IMR-90 (cell line): ENCODE measurements at regions not wholly inside any gene's neighbourhood (a gene's known extent, or its start where the extent isn't known, plus 50 kb on each side); places are given as distances from the start of the nearest gene placed in this dataset.

Experiments used
- ATAC-seq: fragments of 200-7000 bp; cut with Tn5 transposase; 2 replicates; pipeline ENCODE4 v1.9.1; 2020; ENCODE audit warnings: low read depth, mild to moderate bottlenecking, moderate library complexity
- BruUV-seq: library from RNA; stranded (reverse); fragments of 400-500 nt; replicated peaks from 2 replicates; lab custom pipeline; 2021; lab: Mats Ljungman, UMichigan
- CTCF ChIA-PET: fragments of 300-600 bp; formaldehyde crosslinking; extraction: SDS; loops from one replicate; lab custom pipeline; 2021; ENCODE audit warnings: antibody characterized with exemption; lab: Yijun Ruan, JAX
- POLR2A ChIA-PET: fragments of 300-600 bp; sonication (Branson Sonifier 250); formaldehyde crosslinking; loops from one replicate; lab custom pipeline; 2022; ENCODE audit warnings: antibody characterized with exemption; ENCODE audit not compliant: unreplicated experiment; lab: Charles Lee
- DNase-seq: peaks from one replicate; pipeline ENCODE4 v3.0.0; 2013
- H2AFZ ChIP-seq: replicated peaks from 2 replicates; pipeline ENCODE3; 2013; ENCODE audit warnings: low read length, mild to moderate bottlenecking; ENCODE audit not compliant: poor library complexity
- H2AK5ac ChIP-seq: 2 replicates; pipeline ENCODE4 v1.6.1; 2013; ENCODE audit warnings: low read depth, low read length, inconsistent platforms
- H2AK9ac ChIP-seq: replicated peaks from 2 replicates; pipeline ENCODE3; 2013; ENCODE audit warnings: mild to moderate bottlenecking, low read depth, low read length, moderate library complexity; ENCODE audit not compliant: poor library complexity
- H2BK120ac ChIP-seq: 2 replicates; pipeline ENCODE4 v1.6.1; 2013; ENCODE audit warnings: low read depth, low read length, inconsistent platforms
- H2BK15ac ChIP-seq: 3 replicates; pipeline ENCODE4 v1.6.1; 2013; ENCODE audit warnings: low read depth, low read length, inconsistent platforms
- H2BK20ac ChIP-seq: 2 replicates; pipeline ENCODE4 v1.6.1; 2013; ENCODE audit warnings: low read depth, mild to moderate bottlenecking, inconsistent platforms, low read length, moderate library complexity
- H2BK5ac ChIP-seq: 2 replicates; pipeline ENCODE4 v1.6.1; 2013; ENCODE audit warnings: mild to moderate bottlenecking, low read depth, low read length, inconsistent platforms; ENCODE audit not compliant: poor library complexity, severe bottlenecking
- H3K14ac ChIP-seq: replicated peaks from 2 replicates; pipeline ENCODE4 v1.6.1; 2013; ENCODE audit warnings: low read depth, low read length, inconsistent platforms
- H3K18ac ChIP-seq: 2 replicates; pipeline ENCODE4 v1.6.1; 2013; ENCODE audit warnings: low read depth, low read length, control low read depth
- H3K23ac ChIP-seq: 2 replicates; pipeline ENCODE4 v1.6.1; 2013; ENCODE audit warnings: low read depth, low read length, inconsistent platforms
- H3K27ac ChIP-seq: 2 replicates; pipeline ENCODE4 v1.5.1; 2013; ENCODE audit warnings: mild to moderate bottlenecking, control low read depth, low read length; ENCODE audit not compliant: insufficient read depth
- H3K27me3 ChIP-seq: 2 replicates; pipeline ENCODE4 v1.6.1; 2013; ENCODE audit warnings: low read length; ENCODE audit not compliant: control insufficient read depth, insufficient read depth
- H3K36me3 ChIP-seq: 2 replicates; pipeline ENCODE4 v1.6.1; 2013; ENCODE audit warnings: low read length, mixed read lengths; ENCODE audit not compliant: control insufficient read depth, insufficient read depth
- H3K4ac ChIP-seq: 2 replicates; pipeline ENCODE4 v1.6.1; 2013; ENCODE audit warnings: low read depth, low read length, inconsistent platforms
- H3K4me1 ChIP-seq: 2 replicates; pipeline ENCODE4 v1.6.1; 2013; ENCODE audit warnings: low read length, mixed read lengths; ENCODE audit not compliant: control insufficient read depth, insufficient read depth
- H3K4me2 ChIP-seq: 2 replicates; pipeline ENCODE4 v1.6.1; 2013; ENCODE audit warnings: low read depth, mild to moderate bottlenecking, control low read depth, low read length, moderate library complexity
- H3K4me3 ChIP-seq: 2 replicates; pipeline ENCODE4 v1.5.1; 2013; ENCODE audit warnings: low read depth, mild to moderate bottlenecking, control low read depth, low read length, moderate library complexity; ENCODE audit not compliant: insufficient read depth
- H3K56ac ChIP-seq: 2 replicates; pipeline ENCODE4 v1.6.1; 2013; ENCODE audit warnings: low read length, inconsistent platforms; ENCODE audit not compliant: insufficient read depth; ENCODE audit errors: extremely low read depth
- H3K79me1 ChIP-seq, 2 experiments: 2 replicates each; pipeline ENCODE4 v1.6.1; 2013; ENCODE audit warnings: low read length in 2 of 2, inconsistent platforms in 1 of 2, low read depth in 1 of 2
- H3K9ac ChIP-seq: 2 replicates; pipeline ENCODE4 v1.6.1; 2013; ENCODE audit warnings: low read depth, low read length, control low read depth
- H3K9me1 ChIP-seq: 2 replicates; pipeline ENCODE4 v1.6.1; 2013; ENCODE audit warnings: low read length, inconsistent platforms; ENCODE audit not compliant: insufficient read depth
- H3K9me3 ChIP-seq: 2 replicates; pipeline ENCODE4 v1.6.1; 2013; ENCODE audit warnings: low read length; ENCODE audit not compliant: control insufficient read depth, insufficient read depth
- H4K20me1 ChIP-seq: 2 replicates; pipeline ENCODE4 v1.6.1; 2013; ENCODE audit warnings: low read length, inconsistent platforms; ENCODE audit not compliant: insufficient read depth
- H4K5ac ChIP-seq: 2 replicates; pipeline ENCODE4 v1.6.1; 2013; ENCODE audit warnings: mild to moderate bottlenecking, low read depth, low read length, control low read depth
- H4K8ac ChIP-seq, 2 experiments: 2 replicates each; pipeline ENCODE4 v1.6.1; 2013; ENCODE audit warnings: low read depth in 2 of 2, low read length in 2 of 2, control low read depth in 1 of 2, inconsistent platforms in 1 of 2
- H4K91ac ChIP-seq: 2 replicates; pipeline ENCODE4 v1.6.1; 2013; ENCODE audit warnings: low read depth, low read length, inconsistent platforms; ENCODE audit not compliant: insufficient read depth
- BHLHE40 ChIP-seq: fragments of 150-350 bp; IDR thresholded peaks from 2 replicates; pipeline ENCODE4 v1.6.1; 2016; ENCODE audit warnings: mild to moderate bottlenecking, low read depth, low read length
- CHD1 ChIP-seq: IDR thresholded peaks from 2 replicates; pipeline ENCODE4 v1.6.1; 2012; ENCODE audit warnings: low read depth, low read length, improper control_type of control experiment
- MAFK ChIP-seq: IDR thresholded peaks from 2 replicates; pipeline ENCODE4 v1.6.1; 2012; ENCODE audit warnings: low read depth, low read length, improper control_type of control experiment
- RFX5 ChIP-seq: IDR thresholded peaks from 2 replicates; pipeline ENCODE4 v1.8.0; 2012; ENCODE audit warnings: low read depth, mild to moderate bottlenecking, low read length, moderate library complexity
- WGBS, 2 experiments: methylation state at CpG; one replicate each; pipeline versions ENCODE4 v1.1.5 to v1.1.7; 2013; ENCODE audit warnings: missing lambda C conversion rate in 2 of 2; ENCODE audit not compliant: insufficient read length in 1 of 2; ENCODE audit errors: extremely low coverage in 2 of 2; 5-methylcytosine and 5-hydroxymethylcytosine counted together
- dilution Hi-C: fragments of 300-500 bp; cut with HindIII; formaldehyde crosslinking; loops from one replicate; pipeline ENCODE4 v1.14.3; 2018; ENCODE audit warnings: low sequenced_read_pairs; ENCODE audit not compliant: unreplicated experiment
- in situ Hi-C: fragments of 300-500 bp; cut with MboI; formaldehyde crosslinking; loops from 3 replicates; pipeline ENCODE4 v1.14.3; 2019; ENCODE audit warnings: low sequenced_read_pairs, inconsistent platforms, mixed read lengths
- intact Hi-C: fragments of 100-400 bp; cut with micrococcal nuclease; formaldehyde crosslinking; loops from 2 replicates; pipeline ENCODE4 v1.10.0; 2022
- TF ChIP-seq, protein P1 (sequence below): fragments of 150-350 bp; IDR thresholded peaks from 2 replicates; pipeline ENCODE4 v1.6.1; 2017; ENCODE audit warnings: mild to moderate bottlenecking, antibody characterized with exemption, low read length, low read depth
- TF ChIP-seq, protein P2 (sequence below): conservative IDR thresholded peaks from 2 replicates; pipeline ENCODE4 v1.5.1; 2012; ENCODE audit warnings: mild to moderate bottlenecking, low read depth, low read length, improper control_type of control experiment

DNA sequence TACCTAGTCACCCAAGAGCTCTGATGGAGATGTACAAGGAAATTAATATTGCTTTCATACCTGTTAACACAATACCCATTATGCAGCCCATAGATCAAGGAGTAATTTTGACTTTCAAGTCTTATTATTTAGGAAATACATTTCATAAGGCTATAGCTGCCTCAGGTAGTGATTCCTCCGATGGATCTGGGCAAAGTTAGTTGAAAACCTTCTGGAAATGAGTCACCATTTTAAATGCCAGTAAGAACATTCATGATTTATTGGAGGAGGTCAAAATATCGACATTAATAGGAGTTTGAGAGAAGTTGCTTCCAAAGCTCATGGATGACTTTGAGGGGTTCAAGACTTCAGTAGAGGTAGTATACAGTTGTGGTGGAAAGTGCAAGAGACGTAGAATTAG is 931.4 kb upstream of the ACVR2A start:
- in situ Hi-C loops, result no loop called here
- no peaks in the 10 kb centered on the region for H3K27me3 ChIP-seq

More for the DNA sequence above, 931.4 kb upstream of the ACVR2A start:
- H4K20me1 ChIP-seq, result no peaks in the 10 kb centered on the region
- ATAC-seq, result no peak
- H3K9me1 ChIP-seq, result no peaks in the 10 kb centered on the region
- H2BK20ac ChIP-seq, result no peak overlapping the region
- TF ChIP-seq, protein P1, sequence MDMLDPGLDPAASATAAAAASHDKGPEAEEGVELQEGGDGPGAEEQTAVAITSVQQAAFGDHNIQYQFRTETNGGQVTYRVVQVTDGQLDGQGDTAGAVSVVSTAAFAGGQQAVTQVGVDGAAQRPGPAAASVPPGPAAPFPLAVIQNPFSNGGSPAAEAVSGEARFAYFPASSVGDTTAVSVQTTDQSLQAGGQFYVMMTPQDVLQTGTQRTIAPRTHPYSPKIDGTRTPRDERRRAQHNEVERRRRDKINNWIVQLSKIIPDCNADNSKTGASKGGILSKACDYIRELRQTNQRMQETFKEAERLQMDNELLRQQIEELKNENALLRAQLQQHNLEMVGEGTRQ, result no peak
- TF ChIP-seq RFX5 (no peak), BHLHE40 (no peak), CHD1 (no peak), MAFK (no peak)
- TF ChIP-seq, protein P2, sequence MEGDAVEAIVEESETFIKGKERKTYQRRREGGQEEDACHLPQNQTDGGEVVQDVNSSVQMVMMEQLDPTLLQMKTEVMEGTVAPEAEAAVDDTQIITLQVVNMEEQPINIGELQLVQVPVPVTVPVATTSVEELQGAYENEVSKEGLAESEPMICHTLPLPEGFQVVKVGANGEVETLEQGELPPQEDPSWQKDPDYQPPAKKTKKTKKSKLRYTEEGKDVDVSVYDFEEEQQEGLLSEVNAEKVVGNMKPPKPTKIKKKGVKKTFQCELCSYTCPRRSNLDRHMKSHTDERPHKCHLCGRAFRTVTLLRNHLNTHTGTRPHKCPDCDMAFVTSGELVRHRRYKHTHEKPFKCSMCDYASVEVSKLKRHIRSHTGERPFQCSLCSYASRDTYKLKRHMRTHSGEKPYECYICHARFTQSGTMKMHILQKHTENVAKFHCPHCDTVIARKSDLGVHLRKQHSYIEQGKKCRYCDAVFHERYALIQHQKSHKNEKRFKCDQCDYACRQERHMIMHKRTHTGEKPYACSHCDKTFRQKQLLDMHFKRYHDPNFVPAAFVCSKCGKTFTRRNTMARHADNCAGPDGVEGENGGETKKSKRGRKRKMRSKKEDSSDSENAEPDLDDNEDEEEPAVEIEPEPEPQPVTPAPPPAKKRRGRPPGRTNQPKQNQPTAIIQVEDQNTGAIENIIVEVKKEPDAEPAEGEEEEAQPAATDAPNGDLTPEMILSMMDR, result no peak
- ChIA-PET POLR2A (no interaction called here), CTCF (no interaction called here)
- no peak overlapping the region for H2BK5ac ChIP-seq
- H3K4me1 ChIP-seq, result no peaks in the 10 kb centered on the region
- H3K56ac ChIP-seq, result no peak overlapping the region
- no peak overlapping the region for H3K23ac ChIP-seq
- H3K4me3 ChIP-seq, result no peak overlapping the region
- H2AFZ ChIP-seq, result no peak overlapping the region
- no peak overlapping the region for H2BK15ac ChIP-seq
- no peaks in the 10 kb centered on the region for H3K79me1 ChIP-seq
- no peak overlapping the region for H3K27ac ChIP-seq
- no peaks in the 10 kb centered on the region for H3K36me3 ChIP-seq
- BruUV-seq, result no TSS peak
- H2AK9ac ChIP-seq, result no peak overlapping the region
- no peak for DNase-seq
- H4K8ac ChIP-seq, result no peak overlapping the region
- intact Hi-C loops (loop anchor here (10.0 kb wide), 1 partner anchor 781 kb away; no protein-coding TSS in a partner anchor), dilution Hi-C loops (no loop called here)
- 63% methylated on average over 2 of the region's 3 CpGs; no CpG with 5 or more reads in 1 of the 2 experiments for WGBS, 2 experiments
- H3K9ac ChIP-seq, result no peak overlapping the region
- no peak overlapping the region for H3K18ac ChIP-seq
- no peak overlapping the region for H4K5ac ChIP-seq
- no peak overlapping the region for H4K91ac ChIP-seq
- H2AK5ac ChIP-seq, result no peak overlapping the region
- H3K4ac ChIP-seq, result no peak overlapping the region
- H2BK120ac ChIP-seq, result no peak overlapping the region
- H3K9me3 ChIP-seq, result no peaks in the 10 kb centered on the region
- H3K14ac ChIP-seq, result no peak overlapping the region
- no peak overlapping the region for H3K4me2 ChIP-seq
